Ascending aorta (tissue), 2 donors: ENCODE measurements at regions not wholly inside any gene's neighbourhood (a gene's known extent, or its start where the extent isn't known, plus 50 kb on each side); places are given as distances from the start of the nearest gene placed in this dataset.

ENCODE experiments used
- DNase-seq, 2 donors: peaks; one replicate each; pipeline ENCODE4 v3.0.0-alpha.2; 2019; ENCODE audit warnings: low spot score in 2 of 2
- H3K27ac ChIP-seq, 2 donors: fragments of 200-600 bp; sonication (generic); one replicate each; pipeline ENCODE4 v1.5.1; 2016 to 2017; ENCODE audit warnings: mild to moderate bottlenecking in 1 of 2
- H3K27me3 ChIP-seq: fragments of 200-600 bp; sonication (generic); one replicate; pipeline ENCODE4 v1.5.1; 2017
- H3K36me3 ChIP-seq, 2 donors: fragments of 200-600 bp; sonication (generic); one replicate each; pipeline ENCODE4 v1.5.1; 2016
- H3K4me1 ChIP-seq, 2 donors: fragments of 200-600 bp; sonication (generic); one replicate each; pipeline ENCODE4 v1.5.1; 2016 to 2017; ENCODE audit warnings: mild to moderate bottlenecking in 1 of 2
- H3K4me3 ChIP-seq, 2 donors: fragments of 200-600 bp; sonication (generic); one replicate each; pipeline ENCODE4 v1.5.1; 2016 to 2017; ENCODE audit warnings: mild to moderate bottlenecking in 1 of 2
- H3K9me3 ChIP-seq, 2 donors: fragments of 200-600 bp; sonication (generic); one replicate each; pipeline ENCODE4 v1.5.1; 2016
- CTCF ChIP-seq, 3 experiments: fragments of 200-600 bp in 2 of 3; fragments of 450-650 bp in 1 of 3; sonication (generic) in 2 of 3; IDR thresholded peaks; one replicate each; pipeline ENCODE4 v1.5.1; 2016 to 2019; ENCODE audit warnings: antibody characterized with exemption in 3 of 3, mild to moderate bottlenecking in 1 of 3, moderate library complexity in 1 of 3
- intact Hi-C: fragments of 100-400 bp; cut with DNase I; formaldehyde crosslinking; loops from one replicate; pipeline ENCODE4 v1.15.1; 2023

DNA sequence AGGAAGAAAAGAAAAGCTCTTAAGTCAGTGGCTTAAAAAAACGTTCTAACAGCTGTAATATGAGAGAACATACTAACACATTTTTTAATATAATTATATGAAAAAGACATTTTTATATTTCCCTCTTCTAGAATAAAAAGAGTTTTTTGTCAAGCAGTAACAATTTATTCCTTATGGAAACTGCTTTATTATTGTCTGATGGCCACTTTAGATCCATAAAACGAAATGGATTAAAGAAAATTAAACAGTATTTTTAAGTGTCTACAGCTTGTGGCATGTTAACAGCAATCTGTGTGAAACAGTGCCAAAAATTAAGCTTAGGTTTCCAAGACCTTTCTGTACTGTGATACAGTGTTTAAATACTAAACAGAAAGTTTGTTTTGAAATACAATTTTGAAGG is 55.5 kb upstream of the TENM3 start:
- H3K27me3 ChIP-seq: no peaks in the 10 kb centered on the region
- TF ChIP-seq CTCF (IDR thresholded peaks at IDR 0.05): no peak
- no peaks in the 10 kb centered on the region for H3K9me3 ChIP-seq
- no peak for DNase-seq
- intact Hi-C loops: no loop called here
- no peak overlapping the region for H3K4me3 ChIP-seq
- no peaks in the 10 kb centered on the region for H3K36me3 ChIP-seq
- H3K27ac ChIP-seq: no peak overlapping the region
- H3K4me1 ChIP-seq: no peaks in the 10 kb centered on the region

GRCh38 chr4:182188622-182189021 is 54.6 kb upstream of the TENM3 start:
- H3K4me1 ChIP-seq: no peaks in the 10 kb centered on the region
- no peak for TF ChIP-seq CTCF (IDR thresholded peaks at IDR 0.05)
- H3K27ac ChIP-seq: no peak overlapping the region
- no peaks in the 10 kb centered on the region for H3K36me3 ChIP-seq
- H3K9me3 ChIP-seq: no peaks in the 10 kb centered on the region
- no peak overlapping the region for H3K4me3 ChIP-seq
- no peaks in the 10 kb centered on the region for H3K27me3 ChIP-seq
- no peak for DNase-seq
- intact Hi-C loops: no loop called here

DNA sequence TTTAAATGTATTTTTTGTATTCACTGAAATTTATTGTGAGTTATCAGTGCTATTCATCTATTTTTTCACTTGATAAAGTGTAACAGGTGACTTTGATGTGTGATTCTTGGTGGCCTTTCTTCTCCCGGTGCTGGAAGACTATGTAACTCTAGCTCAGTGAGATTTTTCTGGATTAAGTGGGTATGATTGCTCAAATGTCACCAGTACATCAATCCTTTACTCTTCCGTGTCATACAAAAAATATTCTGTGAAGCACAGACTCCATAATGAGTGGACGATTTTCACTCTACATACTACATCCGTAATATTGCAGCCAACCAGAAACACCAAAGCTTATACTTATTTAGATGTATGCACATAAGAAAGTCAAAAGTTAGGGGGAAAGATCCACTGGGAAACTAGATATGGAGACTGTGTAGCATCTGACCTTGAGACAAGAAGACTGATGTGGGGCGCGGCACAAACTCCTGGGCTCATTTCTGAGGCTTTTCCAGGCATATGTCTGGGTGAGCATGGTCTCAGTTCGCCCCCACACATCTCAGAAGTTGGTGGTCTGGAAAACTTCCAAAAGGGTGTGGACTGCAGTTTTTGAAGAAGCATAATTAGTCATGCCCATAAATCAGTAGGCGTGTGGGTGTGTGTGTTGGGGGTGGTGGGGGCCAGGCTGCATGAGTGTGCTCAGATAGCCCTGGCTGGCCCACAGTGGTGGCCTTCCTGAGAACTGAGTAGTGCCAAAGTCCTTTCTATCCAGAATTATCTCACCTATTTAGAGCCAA is 53.9 kb upstream of the TENM3 start:
- Histone ChIP-seq H3K4me3 (no peak overlapping the region), H3K4me1 (no peaks in the 10 kb centered on the region), H3K9me3 (no peaks in the 10 kb centered on the region)

GRCh38 chr4:182190306-182190705 is 52.9 kb upstream of the TENM3 start:
- intact Hi-C loops: no loop called here
- no peaks in the 10 kb centered on the region for H3K36me3 ChIP-seq
- no peak for DNase-seq
- no peak overlapping the region for H3K4me3 ChIP-seq
- no peak for TF ChIP-seq CTCF (IDR thresholded peaks at IDR 0.05)
- H3K9me3 ChIP-seq: no peaks in the 10 kb centered on the region
- H3K4me1 ChIP-seq: no peaks in the 10 kb centered on the region
- H3K27ac ChIP-seq: no peak overlapping the region
- H3K27me3 ChIP-seq: no peaks in the 10 kb centered on the region

More for the DNA sequence above, 53.9 kb upstream of the TENM3 start:
- Histone ChIP-seq H3K27me3 (no peaks in the 10 kb centered on the region), H3K27ac (no peak overlapping the region), H3K36me3 (no peaks in the 10 kb centered on the region)
- no peak for TF ChIP-seq CTCF (IDR thresholded peaks at IDR 0.05)
- no peak for DNase-seq
- intact Hi-C loops: no loop called here

DNA sequence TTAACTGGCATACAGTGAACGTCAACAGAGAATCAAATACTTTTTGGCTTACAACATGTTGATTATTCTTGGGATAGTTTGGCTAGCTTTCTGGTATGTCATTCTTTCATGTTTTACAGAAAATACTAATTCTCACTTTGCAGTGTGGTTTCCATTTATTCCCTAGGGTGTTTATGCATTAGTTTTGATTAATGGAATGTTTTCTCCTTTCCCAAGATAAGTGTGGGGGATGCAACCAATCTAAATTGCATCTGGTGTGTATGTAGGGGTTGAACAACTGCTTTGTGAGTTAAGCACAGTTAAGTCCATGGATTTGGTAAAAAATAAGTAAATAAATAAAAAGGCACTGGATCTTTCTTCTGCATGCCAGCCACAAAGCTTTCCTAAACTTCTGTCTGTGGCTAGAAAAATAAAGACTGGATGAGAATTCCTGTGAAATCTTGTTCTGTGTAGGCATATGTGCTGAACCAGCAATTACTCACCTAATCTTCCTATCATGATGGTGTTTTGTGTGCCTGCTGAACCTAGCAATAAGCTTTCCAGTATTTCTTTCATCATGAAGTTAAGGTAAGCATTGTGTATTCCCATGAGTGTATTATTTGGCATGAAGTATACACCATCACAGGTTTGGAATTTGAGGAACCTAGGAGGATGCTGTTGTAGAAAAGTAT is 50.6 kb upstream of the TENM3 start:
- H3K27ac ChIP-seq: no peak overlapping the region
- intact Hi-C loops: no loop called here
- H3K27me3 ChIP-seq: no peaks in the 10 kb centered on the region

More for the DNA sequence above, 50.6 kb upstream of the TENM3 start:
- TF ChIP-seq CTCF (IDR thresholded peaks at IDR 0.05): no peak
- Histone ChIP-seq H3K36me3 (no peaks in the 10 kb centered on the region), H3K4me3 (no peak overlapping the region), H3K4me1 (no peaks in the 10 kb centered on the region), H3K9me3 (no peaks in the 10 kb centered on the region)
- no peak for DNase-seq
